ENCODE measurements at regions not wholly inside any gene's neighbourhood (a gene's known extent, or its start where the extent isn't known, plus 50 kb on each side); places are given as distances from the start of the nearest gene placed in this dataset.

DNA sequence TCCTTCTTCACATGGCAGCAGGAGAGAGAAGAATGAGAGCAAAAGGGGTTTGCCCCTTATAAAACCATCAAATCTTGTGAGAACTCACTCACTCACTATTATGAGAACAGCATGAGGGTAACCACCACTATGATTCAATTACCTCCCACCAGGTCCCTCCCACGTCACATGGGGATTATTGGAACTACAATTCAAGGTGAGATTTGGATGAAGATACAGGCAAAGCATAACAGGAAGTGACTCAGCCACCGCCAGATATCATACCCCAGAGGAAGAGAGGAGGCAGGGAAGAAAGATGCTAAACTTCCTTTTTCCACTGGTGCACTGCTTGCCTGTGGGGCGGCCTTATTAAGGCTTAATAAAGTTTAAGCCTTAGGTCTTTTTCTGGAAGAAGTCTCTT lies 766.1 kb downstream of the KCTD8 start:
- BruUV-seq (replicated peaks) = no TSS peak
- ChIA-PET CTCF (ENCODE audit: low intra/inter-chr PET ratio) (no interaction called here), POLR2A (no interaction called here)
- Histone ChIP-seq H3K9me3 (replicated peaks; ENCODE audit: control insufficient read depth, insufficient read depth, low read depth, low read length) (peaks cover 1% of the 10 kb centered on the region; the same call in 1 of the 2 replicates), H3K4me1 (replicated peaks in 1 of 2; ENCODE audit: control insufficient read depth in 2 of 2, insufficient read depth in 2 of 2, low read length in 2 of 2) (no peaks in the 10 kb centered on the region), H3K9ac (ENCODE audit: insufficient read depth in 1 of 2, low read depth in 2 of 2, low read length in 2 of 2) (no peak overlapping the region), H3K9me1 (ENCODE audit: control insufficient read depth, insufficient read depth, low read length) (no peaks in the 10 kb centered on the region), H3K36me3 (ENCODE audit: control insufficient read depth, insufficient read depth, low read length) (no peaks in the 10 kb centered on the region), H3K27ac (ENCODE audit: extremely low read depth, low read depth, low read length) (no peak overlapping the region), H4K20me1 (replicated peaks; ENCODE audit: control insufficient read depth, insufficient read depth, low read length) (no peaks in the 10 kb centered on the region), H3K4me3 (no peak overlapping the region), H2AFZ (ENCODE audit: low read depth, low read length) (no peak overlapping the region), H3K27me3 (ENCODE audit: control insufficient read depth in 2 of 2, insufficient read depth in 2 of 2, low read length in 2 of 2) (no peaks in the 10 kb centered on the region), H3K79me2 (ENCODE audit: control insufficient read depth, insufficient read depth, low read length) (no peaks in the 10 kb centered on the region), H3K4me2 (ENCODE audit: insufficient read depth, low read length) (no peak overlapping the region)
- DNase-seq (ENCODE audit: extremely low read depth in 1 of 4, low spot score in 3 of 4) (no peak), ATAC-seq (no peak), FAIRE-seq (no peak)
- TF ChIP-seq, protein P1, sequence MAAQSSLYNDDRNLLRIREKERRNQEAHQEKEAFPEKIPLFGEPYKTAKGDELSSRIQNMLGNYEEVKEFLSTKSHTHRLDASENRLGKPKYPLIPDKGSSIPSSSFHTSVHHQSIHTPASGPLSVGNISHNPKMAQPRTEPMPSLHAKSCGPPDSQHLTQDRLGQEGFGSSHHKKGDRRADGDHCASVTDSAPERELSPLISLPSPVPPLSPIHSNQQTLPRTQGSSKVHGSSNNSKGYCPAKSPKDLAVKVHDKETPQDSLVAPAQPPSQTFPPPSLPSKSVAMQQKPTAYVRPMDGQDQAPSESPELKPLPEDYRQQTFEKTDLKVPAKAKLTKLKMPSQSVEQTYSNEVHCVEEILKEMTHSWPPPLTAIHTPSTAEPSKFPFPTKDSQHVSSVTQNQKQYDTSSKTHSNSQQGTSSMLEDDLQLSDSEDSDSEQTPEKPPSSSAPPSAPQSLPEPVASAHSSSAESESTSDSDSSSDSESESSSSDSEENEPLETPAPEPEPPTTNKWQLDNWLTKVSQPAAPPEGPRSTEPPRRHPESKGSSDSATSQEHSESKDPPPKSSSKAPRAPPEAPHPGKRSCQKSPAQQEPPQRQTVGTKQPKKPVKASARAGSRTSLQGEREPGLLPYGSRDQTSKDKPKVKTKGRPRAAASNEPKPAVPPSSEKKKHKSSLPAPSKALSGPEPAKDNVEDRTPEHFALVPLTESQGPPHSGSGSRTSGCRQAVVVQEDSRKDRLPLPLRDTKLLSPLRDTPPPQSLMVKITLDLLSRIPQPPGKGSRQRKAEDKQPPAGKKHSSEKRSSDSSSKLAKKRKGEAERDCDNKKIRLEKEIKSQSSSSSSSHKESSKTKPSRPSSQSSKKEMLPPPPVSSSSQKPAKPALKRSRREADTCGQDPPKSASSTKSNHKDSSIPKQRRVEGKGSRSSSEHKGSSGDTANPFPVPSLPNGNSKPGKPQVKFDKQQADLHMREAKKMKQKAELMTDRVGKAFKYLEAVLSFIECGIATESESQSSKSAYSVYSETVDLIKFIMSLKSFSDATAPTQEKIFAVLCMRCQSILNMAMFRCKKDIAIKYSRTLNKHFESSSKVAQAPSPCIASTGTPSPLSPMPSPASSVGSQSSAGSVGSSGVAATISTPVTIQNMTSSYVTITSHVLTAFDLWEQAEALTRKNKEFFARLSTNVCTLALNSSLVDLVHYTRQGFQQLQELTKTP (IDR thresholded peaks at IDR 0.05; ENCODE audit: low read depth in 1 of 2, partially characterized antibody in 2 of 2) = no peak
- TF ChIP-seq FOXK1 (CRISPR knock-in tag; IDR thresholded peaks at IDR 0.05; ENCODE audit: borderline replicate concordance) (no peak), ZNF717 (CRISPR knock-in tag; IDR thresholded peaks at IDR 0.05) (no peak)
- TF ChIP-seq, protein P2, sequence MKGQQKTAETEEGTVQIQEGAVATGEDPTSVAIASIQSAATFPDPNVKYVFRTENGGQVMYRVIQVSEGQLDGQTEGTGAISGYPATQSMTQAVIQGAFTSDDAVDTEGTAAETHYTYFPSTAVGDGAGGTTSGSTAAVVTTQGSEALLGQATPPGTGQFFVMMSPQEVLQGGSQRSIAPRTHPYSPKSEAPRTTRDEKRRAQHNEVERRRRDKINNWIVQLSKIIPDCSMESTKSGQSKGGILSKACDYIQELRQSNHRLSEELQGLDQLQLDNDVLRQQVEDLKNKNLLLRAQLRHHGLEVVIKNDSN (CRISPR knock-in tag; IDR thresholded peaks at IDR 0.05) = no peak
- TF ChIP-seq, protein P3, sequence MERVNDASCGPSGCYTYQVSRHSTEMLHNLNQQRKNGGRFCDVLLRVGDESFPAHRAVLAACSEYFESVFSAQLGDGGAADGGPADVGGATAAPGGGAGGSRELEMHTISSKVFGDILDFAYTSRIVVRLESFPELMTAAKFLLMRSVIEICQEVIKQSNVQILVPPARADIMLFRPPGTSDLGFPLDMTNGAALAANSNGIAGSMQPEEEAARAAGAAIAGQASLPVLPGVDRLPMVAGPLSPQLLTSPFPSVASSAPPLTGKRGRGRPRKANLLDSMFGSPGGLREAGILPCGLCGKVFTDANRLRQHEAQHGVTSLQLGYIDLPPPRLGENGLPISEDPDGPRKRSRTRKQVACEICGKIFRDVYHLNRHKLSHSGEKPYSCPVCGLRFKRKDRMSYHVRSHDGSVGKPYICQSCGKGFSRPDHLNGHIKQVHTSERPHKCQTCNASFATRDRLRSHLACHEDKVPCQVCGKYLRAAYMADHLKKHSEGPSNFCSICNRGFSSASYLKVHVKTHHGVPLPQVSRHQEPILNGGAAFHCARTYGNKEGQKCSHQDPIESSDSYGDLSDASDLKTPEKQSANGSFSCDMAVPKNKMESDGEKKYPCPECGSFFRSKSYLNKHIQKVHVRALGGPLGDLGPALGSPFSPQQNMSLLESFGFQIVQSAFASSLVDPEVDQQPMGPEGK (CRISPR knock-in tag; IDR thresholded peaks at IDR 0.05; ENCODE audit: borderline replicate concordance) = no peak
- 0% methylated on average over 3 of the region's 3 CpGs for WGBS (ENCODE audit: insufficient coverage, low coverage, missing lambda C conversion rate)
- intact Hi-C loops (cut with micrococcal nuclease) = no loop called here
- in situ Hi-C loops (cut with MboI) = no loop called here
